ENCODE measurements at regions not wholly inside any gene's neighbourhood (a gene's known extent, or its start where the extent isn't known, plus 50 kb on each side); places are given as distances from the start of the nearest gene placed in this dataset.

DNA sequence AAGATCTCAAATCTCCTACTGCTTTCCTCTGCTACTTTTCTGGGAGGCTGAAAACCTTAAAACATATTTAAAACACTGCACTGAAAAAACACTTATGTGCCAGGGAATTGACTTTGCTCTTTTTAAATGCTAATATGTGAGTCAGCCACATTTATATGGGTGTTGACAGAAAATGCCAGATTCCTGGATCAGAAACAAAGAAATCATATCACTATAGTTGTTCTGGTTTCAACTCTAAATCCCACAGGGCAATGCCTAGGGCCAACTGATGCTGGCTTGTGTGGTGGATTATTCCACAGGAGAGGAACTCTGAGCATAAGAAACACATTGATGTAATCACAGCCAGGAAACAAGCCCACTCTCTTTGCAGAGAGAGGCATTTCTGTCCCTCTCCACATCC lies 1439.0 kb upstream of the SPRY2 start:
- no peak for TF ChIP-seq RAD21 (IDR thresholded peaks at IDR 0.05; ENCODE audit: low read length)
- TF ChIP-seq RCOR1 (IDR thresholded peaks at IDR 0.05; ENCODE audit: insufficient replicate concordance, low read length): no peak
- no peak for TF ChIP-seq ELK1 (IDR thresholded peaks at IDR 0.05; ENCODE audit: borderline replicate concordance, low read depth, low read length)
- no peak for TF ChIP-seq FOS (IDR thresholded peaks at IDR 0.05; ENCODE audit: low read depth, low read length)
- TF ChIP-seq RFX5 (IDR thresholded peaks at IDR 0.05; ENCODE audit: low read depth, low read length): no peak
- TF ChIP-seq NFE2L2 (IDR thresholded peaks at IDR 0.05; ENCODE audit: low read depth, low read length): no peak
- no peak for TF ChIP-seq MAZ (IDR thresholded peaks at IDR 0.05; ENCODE audit: borderline replicate concordance, low read depth, low read length)
- TF ChIP-seq CHD1 (IDR thresholded peaks at IDR 0.05; ENCODE audit: low read depth, low read length): no peak
- TF ChIP-seq SMC3 (IDR thresholded peaks at IDR 0.05; ENCODE audit: low read depth, low read length): no peak
- TF ChIP-seq BHLHE40 (IDR thresholded peaks at IDR 0.05; ENCODE audit: low read depth, low read length): no peak
- TF ChIP-seq, protein P1, sequence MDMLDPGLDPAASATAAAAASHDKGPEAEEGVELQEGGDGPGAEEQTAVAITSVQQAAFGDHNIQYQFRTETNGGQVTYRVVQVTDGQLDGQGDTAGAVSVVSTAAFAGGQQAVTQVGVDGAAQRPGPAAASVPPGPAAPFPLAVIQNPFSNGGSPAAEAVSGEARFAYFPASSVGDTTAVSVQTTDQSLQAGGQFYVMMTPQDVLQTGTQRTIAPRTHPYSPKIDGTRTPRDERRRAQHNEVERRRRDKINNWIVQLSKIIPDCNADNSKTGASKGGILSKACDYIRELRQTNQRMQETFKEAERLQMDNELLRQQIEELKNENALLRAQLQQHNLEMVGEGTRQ (IDR thresholded peaks at IDR 0.05; ENCODE audit: low read depth, low read length): no peak
- no peak for TF ChIP-seq MAFK (IDR thresholded peaks at IDR 0.05; ENCODE audit: low read depth, low read length)
- TF ChIP-seq POLR2A (IDR thresholded peaks at IDR 0.05; ENCODE audit: low read depth, low read length): no peak
- no peak for TF ChIP-seq CTCF (conservative IDR thresholded peaks at IDR 0.05; ENCODE audit: low read depth, low read length)
- TF ChIP-seq CEBPB (IDR thresholded peaks at IDR 0.05; ENCODE audit: low read depth, low read length): no peak
- Histone ChIP-seq H3K27me3 (ENCODE audit: control insufficient read depth, insufficient read depth, low read length) (no peaks in the 10 kb centered on the region), H2AK5ac (ENCODE audit: low read depth, low read length) (no peak overlapping the region), H3K56ac (ENCODE audit: extremely low read depth, insufficient read depth, low read length) (no peak overlapping the region), H3K4me1 (ENCODE audit: control insufficient read depth, insufficient read depth, low read length) (no peaks in the 10 kb centered on the region), H2AFZ (replicated peaks; ENCODE audit: low read length, poor library complexity) (no peak overlapping the region), H2BK15ac (ENCODE audit: low read depth, low read length) (no peak overlapping the region), H3K18ac (ENCODE audit: low read depth, low read length) (no peak overlapping the region), H4K8ac (ENCODE audit: low read depth in 2 of 2, low read length in 2 of 2) (no peak overlapping the region), H3K4me2 (ENCODE audit: low read depth, low read length) (no peak overlapping the region), H4K20me1 (ENCODE audit: insufficient read depth, low read length) (no peaks in the 10 kb centered on the region), H3K27ac (ENCODE audit: insufficient read depth, low read length) (no peak overlapping the region), H3K14ac (replicated peaks; ENCODE audit: low read depth, low read length) (no peak overlapping the region), H3K23ac (ENCODE audit: low read depth, low read length) (no peak overlapping the region), H2BK5ac (ENCODE audit: low read depth, low read length, poor library complexity, severe bottlenecking) (no peak overlapping the region), H2BK120ac (ENCODE audit: low read depth, low read length) (no peak overlapping the region), H2BK20ac (ENCODE audit: low read depth, low read length) (no peak overlapping the region), H3K36me3 (ENCODE audit: control insufficient read depth, insufficient read depth, low read length) (no peaks in the 10 kb centered on the region), H3K79me1 (ENCODE audit: low read depth in 1 of 2, low read length in 2 of 2) (no peaks in the 10 kb centered on the region), H4K91ac (ENCODE audit: insufficient read depth, low read depth, low read length) (no peak overlapping the region), H3K4ac (ENCODE audit: low read depth, low read length) (no peak overlapping the region), H3K9me3 (ENCODE audit: control insufficient read depth, insufficient read depth, low read length) (peaks cover 3% of the 10 kb centered on the region), H4K5ac (ENCODE audit: low read depth, low read length) (no peak overlapping the region), H3K9ac (ENCODE audit: low read depth, low read length) (no peak overlapping the region), H2AK9ac (replicated peaks; ENCODE audit: low read depth, low read length, poor library complexity) (no peak overlapping the region), H3K9me1 (ENCODE audit: insufficient read depth, low read length) (no peaks in the 10 kb centered on the region), H3K4me3 (ENCODE audit: insufficient read depth, low read depth, low read length) (no peak overlapping the region)
- dilution Hi-C loops (cut with HindIII; ENCODE audit: low sequenced_read_pairs, unreplicated experiment): no loop called here
- intact Hi-C loops (cut with micrococcal nuclease): no loop called here
- ChIA-PET POLR2A (ENCODE audit: unreplicated experiment) (no interaction called here), CTCF (no interaction called here)
- DNase-seq (no peak), ATAC-seq (ENCODE audit: low read depth) (no peak)
- in situ Hi-C loops (cut with MboI; ENCODE audit: low sequenced_read_pairs): no loop called here
- no TSS peak for BruUV-seq (replicated peaks)

All from IMR-90 (cell line).